ENCODE measurements at regions not wholly inside any gene's neighbourhood (a gene's known extent, or its start where the extent isn't known, plus 50 kb on each side); places are given as distances from the start of the nearest gene placed in this dataset.

DNA sequence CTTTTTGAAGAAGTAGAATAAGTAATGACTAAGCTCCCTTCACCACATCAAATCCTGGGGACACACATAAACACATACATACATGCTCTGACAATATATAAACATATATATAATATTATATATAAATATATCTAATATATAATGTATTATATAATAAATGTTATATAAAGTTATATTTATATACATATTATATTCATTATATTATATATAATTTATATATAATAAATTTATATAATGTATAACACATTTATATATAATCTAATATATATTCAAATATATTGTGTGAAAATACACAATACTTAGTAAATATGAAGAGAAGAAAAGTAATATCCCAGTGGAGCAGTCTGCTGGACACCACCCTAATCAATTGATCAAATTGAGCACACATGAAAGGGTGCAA, 2177.9 kb upstream of the CELF4 start:
- TF ChIP-seq, protein P1, sequence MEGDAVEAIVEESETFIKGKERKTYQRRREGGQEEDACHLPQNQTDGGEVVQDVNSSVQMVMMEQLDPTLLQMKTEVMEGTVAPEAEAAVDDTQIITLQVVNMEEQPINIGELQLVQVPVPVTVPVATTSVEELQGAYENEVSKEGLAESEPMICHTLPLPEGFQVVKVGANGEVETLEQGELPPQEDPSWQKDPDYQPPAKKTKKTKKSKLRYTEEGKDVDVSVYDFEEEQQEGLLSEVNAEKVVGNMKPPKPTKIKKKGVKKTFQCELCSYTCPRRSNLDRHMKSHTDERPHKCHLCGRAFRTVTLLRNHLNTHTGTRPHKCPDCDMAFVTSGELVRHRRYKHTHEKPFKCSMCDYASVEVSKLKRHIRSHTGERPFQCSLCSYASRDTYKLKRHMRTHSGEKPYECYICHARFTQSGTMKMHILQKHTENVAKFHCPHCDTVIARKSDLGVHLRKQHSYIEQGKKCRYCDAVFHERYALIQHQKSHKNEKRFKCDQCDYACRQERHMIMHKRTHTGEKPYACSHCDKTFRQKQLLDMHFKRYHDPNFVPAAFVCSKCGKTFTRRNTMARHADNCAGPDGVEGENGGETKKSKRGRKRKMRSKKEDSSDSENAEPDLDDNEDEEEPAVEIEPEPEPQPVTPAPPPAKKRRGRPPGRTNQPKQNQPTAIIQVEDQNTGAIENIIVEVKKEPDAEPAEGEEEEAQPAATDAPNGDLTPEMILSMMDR (IDR thresholded peaks at IDR 0.05; ENCODE audit: low read depth, low read length, poor library complexity, severe bottlenecking) = no peak
- no peak for TF ChIP-seq EZH2phosphoT487 (IDR thresholded peaks at IDR 0.05; ENCODE audit: borderline replicate concordance, low read length)

All from DOHH2 (cell line).